H9 (cell line): ENCODE measurements at regions not wholly inside any gene's neighbourhood (a gene's known extent, or its start where the extent isn't known, plus 50 kb on each side); places are given as distances from the start of the nearest gene placed in this dataset.
A peak's percentile ranks its signal among the peaks of the same experiment; 100 is the strongest.

Experiments used
- DNase-seq: peaks from one replicate; pipeline ENCODE4 v3.0.0-alpha.2; 2017
- H2AFZ ChIP-seq: one replicate; pipeline ENCODE4 v1.6.1; 2013; ENCODE audit warnings: mild to moderate bottlenecking, low read length, control low read depth, moderate library complexity
- H2AK5ac ChIP-seq: 2 replicates; pipeline ENCODE4 v1.6.1; 2013; ENCODE audit warnings: low read length, control low read depth, mixed read lengths; ENCODE audit not compliant: insufficient read length
- H2BK120ac ChIP-seq: one replicate; pipeline ENCODE4 v1.6.1; 2013; ENCODE audit warnings: low read depth, mild to moderate bottlenecking, low read length, control low read depth, inconsistent platforms; ENCODE audit not compliant: poor library complexity, severe bottlenecking
- H2BK12ac ChIP-seq: 2 replicates; pipeline ENCODE4 v1.6.1; 2013; ENCODE audit warnings: low read length, control low read depth, mixed read lengths, low read depth; ENCODE audit not compliant: insufficient read length
- H2BK15ac ChIP-seq: 2 replicates; pipeline ENCODE4 v1.6.1; 2013; ENCODE audit warnings: low read depth, low read length, control low read depth
- H2BK20ac ChIP-seq: one replicate; pipeline ENCODE4 v1.6.1; 2013; ENCODE audit warnings: low read depth, mild to moderate bottlenecking, low read length, control low read depth, inconsistent platforms; ENCODE audit not compliant: poor library complexity, severe bottlenecking
- H2BK5ac ChIP-seq: 2 replicates; pipeline ENCODE4 v1.6.1; 2013; ENCODE audit warnings: low read length, control low read depth, mixed read lengths; ENCODE audit not compliant: insufficient read length
- H3K14ac ChIP-seq: 2 replicates; pipeline ENCODE4 v1.6.1; 2013; ENCODE audit warnings: low read length, control low read depth; ENCODE audit not compliant: insufficient read depth
- H3K18ac ChIP-seq: 2 replicates; pipeline ENCODE4 v1.6.1; 2013; ENCODE audit warnings: low read depth, mild to moderate bottlenecking, mixed read lengths, low read length, control low read depth; ENCODE audit not compliant: insufficient read length
- H3K23ac ChIP-seq: 2 replicates; pipeline ENCODE4 v1.6.1; 2013; ENCODE audit warnings: low read length, control low read depth, mixed read lengths, low read depth; ENCODE audit not compliant: insufficient read length
- H3K23me2 ChIP-seq: 2 replicates; pipeline ENCODE4 v1.6.1; 2013; ENCODE audit warnings: low read depth, mild to moderate bottlenecking, mixed read lengths, low read length, control low read depth; ENCODE audit not compliant: insufficient read length, poor library complexity, severe bottlenecking
- H3K27ac ChIP-seq: 2 replicates; pipeline ENCODE4 v1.5.1; 2013; ENCODE audit warnings: low read length, control low read depth, mixed read lengths, low read depth; ENCODE audit not compliant: insufficient read length
- H3K27me3 ChIP-seq: 2 replicates; pipeline ENCODE4 v1.6.1; 2013; ENCODE audit warnings: low read length, control low read depth, inconsistent platforms; ENCODE audit not compliant: insufficient read depth
- H3K4ac ChIP-seq: 2 replicates; pipeline ENCODE4 v1.6.1; 2013; ENCODE audit warnings: low read depth, mild to moderate bottlenecking, control low read depth, inconsistent platforms, low read length, moderate library complexity
- H3K4me1 ChIP-seq: 2 replicates; pipeline ENCODE4 v1.6.1; 2013; ENCODE audit warnings: low read length, control low read depth, inconsistent platforms; ENCODE audit not compliant: insufficient read depth
- H3K4me2 ChIP-seq: 2 replicates; pipeline ENCODE4 v1.6.1; 2013; ENCODE audit warnings: low read length, control low read depth, mixed read lengths; ENCODE audit not compliant: insufficient read length, insufficient read depth
- H3K56ac ChIP-seq: 2 replicates; pipeline ENCODE4 v1.6.1; 2013; ENCODE audit warnings: low read depth, mild to moderate bottlenecking, mixed read lengths, low read length, control low read depth; ENCODE audit not compliant: insufficient read length
- H3K79me1 ChIP-seq: 2 replicates; pipeline ENCODE4 v1.6.1; 2013; ENCODE audit warnings: low read depth, mild to moderate bottlenecking, moderate library complexity, low read length, control low read depth, inconsistent platforms; ENCODE audit not compliant: insufficient read depth, poor library complexity, severe bottlenecking
- H3K79me2 ChIP-seq: 2 replicates; pipeline ENCODE4 v1.6.1; 2013; ENCODE audit warnings: low read length, control low read depth, inconsistent platforms; ENCODE audit not compliant: insufficient read depth
- H3K9ac ChIP-seq: 2 replicates; pipeline ENCODE4 v1.6.1; 2013; ENCODE audit warnings: low read length, control low read depth, mixed read lengths; ENCODE audit not compliant: insufficient read length; ENCODE audit errors: extremely low read depth
- H3K9me3 ChIP-seq: one replicate; pipeline ENCODE4 v1.6.1; 2013; ENCODE audit warnings: low read depth, low read length, inconsistent platforms; ENCODE audit not compliant: control insufficient read depth
- H3T11ph ChIP-seq: one replicate; pipeline ENCODE4 v1.6.1; 2013; ENCODE audit warnings: mild to moderate bottlenecking, low read length, control low read depth, inconsistent platforms
- H4K20me1 ChIP-seq: one replicate; pipeline ENCODE4 v1.6.1; 2013; ENCODE audit not compliant: control insufficient read depth, insufficient read length, insufficient read depth
- H4K5ac ChIP-seq: 2 replicates; pipeline ENCODE4 v1.6.1; 2013; ENCODE audit warnings: low read depth, mild to moderate bottlenecking, mixed read lengths, low read length, control low read depth; ENCODE audit not compliant: insufficient read length
- H4K8ac ChIP-seq: replicated peaks from 2 replicates; pipeline ENCODE4 v1.6.1; 2013; ENCODE audit warnings: low read length, control low read depth, mixed read lengths, low read depth; ENCODE audit not compliant: insufficient read length
- H4K91ac ChIP-seq: 2 replicates; pipeline ENCODE4 v1.6.1; 2013; ENCODE audit warnings: low read depth, mild to moderate bottlenecking, moderate library complexity, mixed read lengths, low read length, control low read depth; ENCODE audit not compliant: insufficient read length
- H3K27ac Mint-ChIP-seq, 3 experiments: 2 replicates in 2 of 3; 3 replicates in 1 of 3; pipeline ENCODE4 v1.8.0; 2020 to 2021; ENCODE audit warnings: mixed read lengths in 3 of 3, mild to moderate bottlenecking in 1 of 3, moderate library complexity in 1 of 3
- H3K27me3 Mint-ChIP-seq: 2 replicates; pipeline ENCODE4 v1.8.0; 2021; ENCODE audit warnings: low read depth, mild to moderate bottlenecking, moderate library complexity, mixed read lengths
- H3K36me3 Mint-ChIP-seq, 3 experiments: 2 replicates in 2 of 3; 3 replicates in 1 of 3; pipeline ENCODE4 v1.8.0; 2020 to 2021; ENCODE audit warnings: low read depth in 3 of 3, mixed read lengths in 3 of 3; ENCODE audit not compliant: insufficient read depth in 1 of 3
- H3K4me1 Mint-ChIP-seq, 2 experiments: 2 replicates each; pipeline ENCODE4 v1.8.0; 2020; ENCODE audit warnings: mixed read lengths in 2 of 2
- H3K4me3 Mint-ChIP-seq, 2 experiments: 2 replicates in 1 of 2; 3 replicates in 1 of 2; pipeline ENCODE4 v1.8.0; 2020 to 2021; ENCODE audit warnings: mild to moderate bottlenecking in 2 of 2, mixed read lengths in 2 of 2, moderate library complexity in 1 of 2
- H3K9me3 Mint-ChIP-seq, 2 experiments: 2 replicates in 1 of 2; 3 replicates in 1 of 2; pipeline ENCODE4 v1.8.0; 2020; ENCODE audit warnings: mild to moderate bottlenecking in 2 of 2, mixed read lengths in 2 of 2, moderate library complexity in 1 of 2
- WGBS: extraction: QIAGEN DNeasy Blood & Tissue Kit; methylation state at CpG from one replicate; pipeline ENCODE4 v1.1.7; 2013; ENCODE audit warnings: missing lambda C conversion rate, low lambda C conversion rate, mixed read lengths; ENCODE audit not compliant: insufficient read length; ENCODE audit errors: extremely low coverage; 5-methylcytosine and 5-hydroxymethylcytosine counted together
- TF ChIP-seq, protein P1 (sequence below): fragments of 200-600 bp; sonication (generic); conservative IDR thresholded peaks from 3 replicates; pipeline ENCODE4 v1.8.0; 2021; ENCODE audit warnings: antibody characterized with exemption, mild to moderate bottlenecking

DNA sequence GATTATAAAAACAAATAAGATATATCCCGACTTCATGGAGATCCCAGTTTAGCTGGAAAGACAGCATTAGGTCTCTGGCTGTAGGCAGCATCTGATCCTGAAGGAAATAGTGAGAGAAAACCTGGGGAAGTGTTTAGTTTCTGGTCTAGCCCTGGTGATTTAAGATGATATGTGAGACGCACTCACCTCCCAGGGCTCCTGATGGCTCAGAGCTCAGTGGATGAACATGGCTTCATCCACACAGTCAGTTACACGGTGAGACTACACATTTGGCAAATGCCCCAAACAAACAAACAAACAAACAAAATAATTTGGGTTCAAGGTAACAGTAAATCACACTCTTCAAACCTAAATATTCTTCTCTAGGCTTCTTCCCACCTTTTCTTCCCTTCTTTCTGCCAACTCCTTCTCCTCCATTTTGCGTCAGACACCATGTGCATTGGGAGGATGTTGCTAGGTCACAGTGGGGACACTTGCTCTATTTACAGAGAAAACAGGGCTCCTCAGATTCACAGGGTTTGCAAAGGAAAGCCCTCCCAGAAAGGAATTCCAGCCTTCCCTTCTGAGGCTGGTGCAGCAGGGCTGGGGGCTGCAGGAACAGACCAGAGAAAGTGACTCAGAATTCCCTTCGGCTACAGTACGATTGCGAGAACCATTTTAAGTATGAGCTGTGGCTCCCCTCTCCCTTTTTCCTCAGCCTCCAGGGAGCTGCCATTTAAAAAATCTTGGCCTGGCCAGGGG, 59.6 kb upstream of the SALL4 start:
- Histone ChIP-seq H2BK20ac (no peak overlapping the region), H3K4me2 (no peak overlapping the region), H3K23ac (no peak overlapping the region), H4K91ac (no peak overlapping the region), H3K27ac (no peak overlapping the region), H2AFZ (no peak overlapping the region), H3K79me1 (no peaks in the 10 kb centered on the region), H4K5ac (no peak overlapping the region), H3K56ac (no peak overlapping the region), H3K9ac (no peak overlapping the region), H3K18ac (peak overlapping the region; percentile 2), H2BK5ac (no peak overlapping the region), H2BK120ac (no peak overlapping the region), H2BK12ac (no peak overlapping the region), H3K79me2 (no peaks in the 10 kb centered on the region), H3K27me3 (no peaks in the 10 kb centered on the region), H3K14ac (no peak overlapping the region), H3T11ph (no peak overlapping the region), H4K20me1 (no peaks in the 10 kb centered on the region), H3K9me3 (no peaks in the 10 kb centered on the region), H2AK5ac (no peak overlapping the region), H3K23me2 (no peaks in the 10 kb centered on the region), H3K4me1 (no peaks in the 10 kb centered on the region; the same call in 1 of the 2 replicates), H4K8ac (no peak overlapping the region), H3K4ac (no peak overlapping the region), H2BK15ac (no peak overlapping the region)
- Mint-ChIP-seq H3K4me3 (no peak overlapping the region), H3K9me3 (no peaks in the 10 kb centered on the region), H3K27me3 (no peaks in the 10 kb centered on the region), H3K36me3 (no peaks in the 10 kb centered on the region), H3K27ac (no peak overlapping the region; a peak in 2 of 7 replicates), H3K4me1 (peaks cover 15 to 20% of the 10 kb centered on the region in 2 experiments)
- DNase-seq = no peak
- WGBS = no CpG with 5 or more reads among the region's 7 CpGs
- TF ChIP-seq, protein P1, sequence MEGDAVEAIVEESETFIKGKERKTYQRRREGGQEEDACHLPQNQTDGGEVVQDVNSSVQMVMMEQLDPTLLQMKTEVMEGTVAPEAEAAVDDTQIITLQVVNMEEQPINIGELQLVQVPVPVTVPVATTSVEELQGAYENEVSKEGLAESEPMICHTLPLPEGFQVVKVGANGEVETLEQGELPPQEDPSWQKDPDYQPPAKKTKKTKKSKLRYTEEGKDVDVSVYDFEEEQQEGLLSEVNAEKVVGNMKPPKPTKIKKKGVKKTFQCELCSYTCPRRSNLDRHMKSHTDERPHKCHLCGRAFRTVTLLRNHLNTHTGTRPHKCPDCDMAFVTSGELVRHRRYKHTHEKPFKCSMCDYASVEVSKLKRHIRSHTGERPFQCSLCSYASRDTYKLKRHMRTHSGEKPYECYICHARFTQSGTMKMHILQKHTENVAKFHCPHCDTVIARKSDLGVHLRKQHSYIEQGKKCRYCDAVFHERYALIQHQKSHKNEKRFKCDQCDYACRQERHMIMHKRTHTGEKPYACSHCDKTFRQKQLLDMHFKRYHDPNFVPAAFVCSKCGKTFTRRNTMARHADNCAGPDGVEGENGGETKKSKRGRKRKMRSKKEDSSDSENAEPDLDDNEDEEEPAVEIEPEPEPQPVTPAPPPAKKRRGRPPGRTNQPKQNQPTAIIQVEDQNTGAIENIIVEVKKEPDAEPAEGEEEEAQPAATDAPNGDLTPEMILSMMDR = no peak
